ENCODE measurements at regions not wholly inside any gene's neighbourhood (a gene's known extent, or its start where the extent isn't known, plus 50 kb on each side); places are given as distances from the start of the nearest gene placed in this dataset.
"Not testable (repeated sequence)": the region's sequence is repeated elsewhere in the genome, so short reads cannot be mapped to it uniquely, and the experiment has no call there.

DNA sequence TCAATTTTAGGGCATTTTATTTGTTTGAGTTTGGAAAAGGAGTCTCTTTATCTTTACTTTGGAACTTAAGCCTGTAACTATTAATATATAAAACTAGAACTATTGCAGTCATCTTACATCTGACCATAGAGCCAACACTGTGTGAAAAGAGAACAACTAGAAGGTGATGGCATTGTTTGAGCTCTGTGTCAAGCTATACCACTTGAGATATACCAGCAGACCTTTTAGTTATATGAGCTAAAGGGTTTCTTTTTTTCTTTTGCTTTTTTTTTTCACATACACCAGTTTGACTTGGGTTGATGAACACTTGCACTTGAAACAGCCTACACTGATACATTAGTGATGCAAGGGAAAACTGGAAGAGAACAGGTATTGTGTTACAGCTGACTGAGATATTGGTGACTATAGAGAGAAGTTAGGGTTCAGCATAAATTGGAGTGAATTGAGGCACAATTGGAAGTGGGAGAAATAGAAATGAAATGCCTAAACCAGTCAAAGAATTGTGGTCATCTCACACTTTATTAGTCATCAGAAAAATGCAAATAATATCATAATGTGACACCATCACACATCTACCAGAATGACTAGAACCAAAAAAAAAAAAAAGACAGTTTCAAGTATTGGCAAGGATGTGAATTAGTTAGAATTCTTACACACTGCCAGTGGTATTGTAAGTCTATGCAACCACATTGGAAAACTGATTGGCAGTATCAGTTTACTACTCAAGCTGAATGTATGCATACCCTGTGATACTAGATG lies 60.9 kb downstream of the ADRB2 start:
- DNase-seq = no peak
- TF ChIP-seq, protein P1, sequence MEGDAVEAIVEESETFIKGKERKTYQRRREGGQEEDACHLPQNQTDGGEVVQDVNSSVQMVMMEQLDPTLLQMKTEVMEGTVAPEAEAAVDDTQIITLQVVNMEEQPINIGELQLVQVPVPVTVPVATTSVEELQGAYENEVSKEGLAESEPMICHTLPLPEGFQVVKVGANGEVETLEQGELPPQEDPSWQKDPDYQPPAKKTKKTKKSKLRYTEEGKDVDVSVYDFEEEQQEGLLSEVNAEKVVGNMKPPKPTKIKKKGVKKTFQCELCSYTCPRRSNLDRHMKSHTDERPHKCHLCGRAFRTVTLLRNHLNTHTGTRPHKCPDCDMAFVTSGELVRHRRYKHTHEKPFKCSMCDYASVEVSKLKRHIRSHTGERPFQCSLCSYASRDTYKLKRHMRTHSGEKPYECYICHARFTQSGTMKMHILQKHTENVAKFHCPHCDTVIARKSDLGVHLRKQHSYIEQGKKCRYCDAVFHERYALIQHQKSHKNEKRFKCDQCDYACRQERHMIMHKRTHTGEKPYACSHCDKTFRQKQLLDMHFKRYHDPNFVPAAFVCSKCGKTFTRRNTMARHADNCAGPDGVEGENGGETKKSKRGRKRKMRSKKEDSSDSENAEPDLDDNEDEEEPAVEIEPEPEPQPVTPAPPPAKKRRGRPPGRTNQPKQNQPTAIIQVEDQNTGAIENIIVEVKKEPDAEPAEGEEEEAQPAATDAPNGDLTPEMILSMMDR (IDR thresholded peaks at IDR 0.05) = no peak
- no peaks in the 10 kb centered on the region for H3K27me3 ChIP-seq (ENCODE audit: control insufficient read depth in 2 of 2, insufficient read depth in 2 of 2, low read length in 2 of 2)
- no peaks in the 10 kb centered on the region for H3K79me2 ChIP-seq (ENCODE audit: insufficient read depth, low read length)
- Mint-ChIP-seq H3K4me3 (no peak overlapping the region), H3K27ac (no peak overlapping the region), H3K9me3 (peaks cover 7 to 25% (median 17%) of the 10 kb centered on the region in 7 donors), H3K4me1 (peaks cover 3% of the 10 kb centered on the region), H3K36me3 (peaks cover 4 to 5% of the 10 kb centered on the region in 2 donors), H3K27me3 (ENCODE audit: low read depth in 3 of 3) (peaks cover 2 to 4% (median 3%) of the 10 kb centered on the region in 3 donors)
- H3K4me1 ChIP-seq (ENCODE audit: control insufficient read depth in 1 of 2, insufficient read depth in 2 of 2, low read length in 2 of 2) = peaks cover 0 to 2% of the 10 kb centered on the region in 2 donors
- intact Hi-C loops (cut with micrococcal nuclease) = no loop called here
- H3K9ac ChIP-seq (ENCODE audit: insufficient read depth, low read length, poor library complexity, severe bottlenecking) = no peak overlapping the region
- H3K9me3 ChIP-seq (replicated peaks in 1 of 2; ENCODE audit: control insufficient read depth in 1 of 2, insufficient read depth in 1 of 2, low read length in 2 of 2) = peaks cover 0 to 5% of the 10 kb centered on the region in 2 donors
- no peak overlapping the region for H2AFZ ChIP-seq (ENCODE audit: insufficient read depth, low read depth, low read length, poor library complexity, severe bottlenecking)
- no peak overlapping the region for H3K4me2 ChIP-seq (replicated peaks; ENCODE audit: extremely low read depth, low read length, poor library complexity, severe bottlenecking)
- no peak overlapping the region for H3K27ac ChIP-seq (ENCODE audit: low read depth in 1 of 2, low read length in 2 of 2)
- H4K20me1 ChIP-seq (ENCODE audit: insufficient read depth, low read length) = no peaks in the 10 kb centered on the region
- H3K36me3 ChIP-seq (replicated peaks in 1 of 2; ENCODE audit: control insufficient read depth in 1 of 2, insufficient read depth in 2 of 2, low read length in 2 of 2) = no peaks in the 10 kb centered on the region
- H3K4me3 ChIP-seq (replicated peaks in 1 of 3; ENCODE audit: low read depth in 2 of 3, low read length in 3 of 3) = no peak overlapping the region

DNA sequence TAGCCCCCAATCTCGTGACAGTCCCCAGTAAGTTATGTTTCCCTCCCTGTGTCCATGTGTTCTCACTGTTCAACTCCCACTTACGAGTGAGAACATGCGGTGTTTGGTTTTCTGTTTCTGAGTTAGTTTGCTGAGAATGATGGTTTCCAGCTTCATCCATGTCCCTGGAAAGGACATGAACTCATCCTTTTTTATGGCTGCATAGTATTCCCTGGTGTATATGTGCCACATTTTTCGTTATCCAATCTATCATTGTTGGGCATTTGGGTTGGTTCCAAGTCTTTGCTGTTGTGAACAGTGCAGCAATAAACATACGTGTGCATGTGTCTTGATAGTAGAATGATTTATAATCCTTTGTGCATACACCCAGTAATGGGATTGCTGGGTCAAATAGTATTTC lies 63.5 kb downstream of the ADRB2 start:
- H3K4me2 ChIP-seq (replicated peaks; ENCODE audit: extremely low read depth, low read length, poor library complexity, severe bottlenecking); H3K27me3 ChIP-seq (ENCODE audit: control insufficient read depth in 2 of 2, insufficient read depth in 2 of 2, low read length in 2 of 2); H3K9ac ChIP-seq (ENCODE audit: insufficient read depth, low read length, poor library complexity, severe bottlenecking); H3K4me3 ChIP-seq (replicated peaks in 1 of 3; ENCODE audit: low read depth in 2 of 3, low read length in 3 of 3); H4K20me1 ChIP-seq (ENCODE audit: insufficient read depth, low read length); H3K36me3 ChIP-seq (replicated peaks in 1 of 2; ENCODE audit: control insufficient read depth in 1 of 2, insufficient read depth in 2 of 2, low read length in 2 of 2); H3K79me2 ChIP-seq (ENCODE audit: insufficient read depth, low read length); intact Hi-C loops (cut with micrococcal nuclease); H3K9me3 ChIP-seq (replicated peaks in 1 of 2; ENCODE audit: control insufficient read depth in 1 of 2, insufficient read depth in 1 of 2, low read length in 2 of 2); H3K27ac ChIP-seq (ENCODE audit: low read depth in 1 of 2, low read length in 2 of 2); H3K4me1 Mint-ChIP-seq; H3K36me3 Mint-ChIP-seq; DNase-seq; H3K4me1 ChIP-seq (ENCODE audit: control insufficient read depth in 1 of 2, insufficient read depth in 2 of 2, low read length in 2 of 2); H3K27me3 Mint-ChIP-seq (ENCODE audit: low read depth in 3 of 3); H3K4me3 Mint-ChIP-seq; H2AFZ ChIP-seq (ENCODE audit: insufficient read depth, low read depth, low read length, poor library complexity, severe bottlenecking): not testable (repeated sequence)
- H3K27ac Mint-ChIP-seq = peak overlapping the region in 1 of 7 donors; percentile 8
- no CpG with 5 or more reads among the region's 5 CpGs for whole genome bisulfite sequencing (ENCODE audit: insufficient coverage)
- peaks cover 15 to 45% (median 30%) of the 10 kb centered on the region in 7 donors for H3K9me3 Mint-ChIP-seq

DNA sequence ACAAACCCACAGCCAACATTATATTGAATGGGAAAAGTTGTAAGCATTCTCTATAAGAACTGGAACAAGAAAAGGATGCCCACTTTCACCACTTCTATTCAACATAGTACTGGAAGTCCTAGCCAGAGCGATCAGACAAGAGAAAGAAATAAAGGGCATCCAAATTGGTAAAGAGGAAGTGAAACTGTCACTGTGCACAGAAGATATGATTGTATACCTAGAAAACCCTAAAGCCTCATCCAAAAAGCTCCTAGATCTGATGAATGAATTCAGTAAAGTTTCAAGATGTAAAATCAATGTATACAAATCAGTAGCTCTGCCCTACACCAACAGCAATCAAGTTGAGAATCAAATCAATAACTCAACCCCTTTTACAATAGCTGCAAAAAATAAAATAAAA lies 69.0 kb downstream of the ADRB2 start:
- H3K4me3 Mint-ChIP-seq; H2AFZ ChIP-seq (ENCODE audit: insufficient read depth, low read depth, low read length, poor library complexity, severe bottlenecking); H4K20me1 ChIP-seq (ENCODE audit: insufficient read depth, low read length); H3K27ac ChIP-seq (ENCODE audit: low read depth in 1 of 2, low read length in 2 of 2); H3K4me3 ChIP-seq (replicated peaks in 1 of 3; ENCODE audit: low read depth in 2 of 3, low read length in 3 of 3); H3K9me3 ChIP-seq (replicated peaks in 1 of 2; ENCODE audit: control insufficient read depth in 1 of 2, insufficient read depth in 1 of 2, low read length in 2 of 2); H3K79me2 ChIP-seq (ENCODE audit: insufficient read depth, low read length); H3K9ac ChIP-seq (ENCODE audit: insufficient read depth, low read length, poor library complexity, severe bottlenecking); H3K27ac Mint-ChIP-seq; H3K4me1 ChIP-seq (ENCODE audit: control insufficient read depth in 1 of 2, insufficient read depth in 2 of 2, low read length in 2 of 2); intact Hi-C loops (cut with micrococcal nuclease); H3K27me3 ChIP-seq (ENCODE audit: control insufficient read depth in 2 of 2, insufficient read depth in 2 of 2, low read length in 2 of 2); H3K27me3 Mint-ChIP-seq (ENCODE audit: low read depth in 3 of 3); H3K4me2 ChIP-seq (replicated peaks; ENCODE audit: extremely low read depth, low read length, poor library complexity, severe bottlenecking); H3K36me3 Mint-ChIP-seq; H3K4me1 Mint-ChIP-seq; DNase-seq; H3K36me3 ChIP-seq (replicated peaks in 1 of 2; ENCODE audit: control insufficient read depth in 1 of 2, insufficient read depth in 2 of 2, low read length in 2 of 2): not testable (repeated sequence)
- WGBS (ENCODE audit: insufficient coverage) = no CpG with 5 or more reads among the region's 1 CpG
- peaks cover 14 to 33% (median 21%) of the 10 kb centered on the region in 7 donors for H3K9me3 Mint-ChIP-seq
